HepG2 (cell line): ENCODE measurements at regions not wholly inside any gene's neighbourhood (a gene's known extent, or its start where the extent isn't known, plus 50 kb on each side); places are given as distances from the start of the nearest gene placed in this dataset.
A peak's percentile ranks its signal among the peaks of the same experiment; 100 is the strongest.

Source experiments
- ATAC-seq: fragments of 200-7000 bp; cut with Tn5 transposase; 3 replicates; pipeline ENCODE4 v1.9.1; 2020; ENCODE audit warnings: mild to moderate bottlenecking, moderate library complexity
- BruUV-seq: library from RNA; stranded (reverse); fragments of 400-500 nt; replicated peaks from 2 replicates; lab custom pipeline; 2021; lab: Mats Ljungman, UMichigan
- CTCF ChIA-PET: fragments of 300-600 bp; formaldehyde crosslinking; extraction: SDS; loops from one replicate; lab custom pipeline; 2021; ENCODE audit warnings: low total read pairs, inconsistent platforms, low intra/inter-chr PET ratio; lab: Yijun Ruan, JAX
- POLR2A ChIA-PET: fragments of 350-600 bp; sonication (Branson Sonifier 250); formaldehyde crosslinking; loops from one replicate; lab custom pipeline; 2020; ENCODE audit warnings: antibody characterized with exemption, inconsistent platforms; lab: Yijun Ruan, JAX
- DNase-seq: peaks from one replicate; pipeline ENCODE4 v3.0.0-alpha.2; 2015; ENCODE audit warnings: low spot score
- FAIRE-seq: peaks from 3 replicates; lab custom pipeline; 2011; peaks lifted over from hg19 to GRCh38; lab: Jason Lieb, UNC
- H2AFZ ChIP-seq: one replicate; pipeline ENCODE4 v1.6.1; 2011; ENCODE audit warnings: low read length, inconsistent platforms
- H3K27ac ChIP-seq: fragments of 300-600 bp; 3 replicates; pipeline ENCODE4 v1.8.0; 2011; ENCODE audit warnings: mixed run types, mild to moderate bottlenecking, mixed read lengths, low read length, inconsistent platforms; ENCODE audit not compliant: insufficient read depth; ENCODE audit errors: extremely low read length
- H3K27me3 ChIP-seq, 2 experiments: fragments of 200-600 bp in 1 of 2; 2 replicates in 1 of 2; 3 replicates in 1 of 2; pipeline versions ENCODE4 v1.6.0 to v1.8.0; 2011; ENCODE audit warnings: low read length in 2 of 2, mild to moderate bottlenecking in 2 of 2, moderate library complexity in 2 of 2, inconsistent platforms in 1 of 2; ENCODE audit not compliant: insufficient read depth in 2 of 2, control insufficient read depth in 1 of 2
- H3K36me3 ChIP-seq, 2 experiments: fragments of 200-600 bp in 1 of 2; replicated peaks in 1 of 2; 2 replicates in 1 of 2; 3 replicates in 1 of 2; pipeline versions ENCODE4 v1.5.1 to v1.8.0; 2011; ENCODE audit warnings: low read length in 2 of 2, inconsistent platforms in 1 of 2; ENCODE audit not compliant: insufficient read depth in 2 of 2, control insufficient read depth in 1 of 2
- H3K4me1 ChIP-seq: 2 replicates; pipeline ENCODE4 v1.5.1; 2012; ENCODE audit warnings: low read length, inconsistent platforms; ENCODE audit not compliant: insufficient read depth
- H3K4me2 ChIP-seq: 2 replicates; pipeline ENCODE4 v1.6.0; 2011; ENCODE audit warnings: low read depth, low read length, inconsistent platforms
- H3K4me3 ChIP-seq, 3 experiments: fragments of 200-600 bp in 1 of 3; sonication (generic), shearing (Covaris generic) in 1 of 3; replicated peaks in 1 of 3; 2 replicates each; pipeline ENCODE4 v1.5.1; 2011 to 2016; ENCODE audit warnings: low read length in 3 of 3, inconsistent platforms in 2 of 3, low read depth in 2 of 3, mild to moderate bottlenecking in 2 of 3, control low read depth in 1 of 3, mixed read lengths in 1 of 3; ENCODE audit not compliant: insufficient read depth in 1 of 3
- H3K79me2 ChIP-seq: one replicate; pipeline ENCODE4 v1.6.1; 2011; ENCODE audit warnings: low read length, inconsistent platforms; ENCODE audit not compliant: insufficient read depth
- H3K9ac ChIP-seq: 2 replicates; pipeline ENCODE4 v1.6.0; 2011; ENCODE audit warnings: mild to moderate bottlenecking, low read depth, low read length, inconsistent platforms; ENCODE audit not compliant: insufficient read depth
- H3K9me3 ChIP-seq: 2 replicates; pipeline ENCODE4 v1.5.1; 2012; ENCODE audit warnings: mild to moderate bottlenecking, low read length
- H4K20me1 ChIP-seq: 2 replicates; pipeline ENCODE4 v1.6.0; 2011; ENCODE audit warnings: inconsistent platforms, mild to moderate bottlenecking, low read length, moderate library complexity; ENCODE audit not compliant: insufficient read depth
- CEBPB ChIP-seq: IDR thresholded peaks from 2 replicates; pipeline ENCODE4 v1.6.1; 2011; ENCODE audit warnings: low read depth, low read length, improper control_type of control experiment, borderline replicate concordance
- HMGA1 ChIP-seq: sonication (generic); formaldehyde crosslinking; conservative IDR thresholded peaks from 2 replicates; pipeline ENCODE4 v1.4.0; 2020; ENCODE audit warnings: missing genetic modification reagents
- ZNF20 ChIP-seq: sonication (generic); formaldehyde crosslinking; IDR thresholded peaks from 2 replicates; pipeline ENCODE4 v1.4.0; 2020; ENCODE audit warnings: mild to moderate bottlenecking, moderate library complexity, missing genetic modification reagents
- ZNF777 ChIP-seq: sonication (generic); formaldehyde crosslinking; IDR thresholded peaks from 2 replicates; pipeline ENCODE4 v1.4.0; 2020; ENCODE audit warnings: missing genetic modification reagents
- WGBS: methylation state at CpG from one replicate; pipeline ENCODE4 v1.1.6; 2017; ENCODE audit warnings: low lambda C conversion rate; 5-methylcytosine and 5-hydroxymethylcytosine counted together
- in situ Hi-C: cut with HindIII; loops from 2 replicates; pipeline ENCODE4 v1.10.0; 2017; ENCODE audit warnings: low pct_unique_long_range_greater_than_20kb; ENCODE audit not compliant: extremely low pct_ligation_motif_present
- intact Hi-C: fragments of 100-400 bp; cut with micrococcal nuclease; formaldehyde crosslinking; loops from one replicate; pipeline ENCODE4 v1.10.0; 2022; ENCODE audit not compliant: unreplicated experiment

- no peak overlapping the region for H3K4me2 ChIP-seq
- BruUV-seq, result no TSS peak
- H3K9ac ChIP-seq, result no peak overlapping the region
- H3K4me1 ChIP-seq, result peaks cover 17% of the 10 kb centered on the region
- intact Hi-C loops, result no loop called here
- H3K79me2 ChIP-seq, result no peaks in the 10 kb centered on the region
- no peak for ATAC-seq
- 69% methylated on average over 6 of the region's 8 CpGs for WGBS
- no peak overlapping the region for H3K27ac ChIP-seq
- in situ Hi-C loops, result no loop called here
- ChIA-PET POLR2A (no interaction called here), CTCF (no interaction called here)
- FAIRE-seq, result no peak
- H3K36me3 ChIP-seq, result no peaks in the 10 kb centered on the region
- H3K9me3 ChIP-seq, result no peaks in the 10 kb centered on the region
- H2AFZ ChIP-seq, result no peak overlapping the region
- TF ChIP-seq CEBPB (peak; percentile 43; the same call in 1 of the 2 replicates), ZNF777 (no peak), HMGA1 (CRISPR knock-in tag) (no peak)
- H3K27me3 ChIP-seq, result no peaks in the 10 kb centered on the region; a peak in 2 of 5 replicates
- no peak for DNase-seq
- H3K4me3 ChIP-seq, result no peak overlapping the region
- H4K20me1 ChIP-seq, result no peaks in the 10 kb centered on the region
Measured at GRCh38 chr13:40113643-40114304, 458.3 kb downstream of the COG6 start.

- ChIA-PET POLR2A (interaction anchor here (1.2 kb wide), 1 partner anchor 45 kb away, joined by 3 read pairs; no protein-coding TSS in a partner anchor), CTCF (no interaction called here)
- Histone ChIP-seq H3K4me1 (peaks cover 17% of the 10 kb centered on the region), H3K79me2 (no peaks in the 10 kb centered on the region), H3K4me2 (no peak overlapping the region), H3K9ac (no peak overlapping the region), H3K36me3 (no peaks in the 10 kb centered on the region), H3K27ac (no peak overlapping the region), H3K4me3 (no peak overlapping the region), H3K9me3 (no peaks in the 10 kb centered on the region), H2AFZ (no peak overlapping the region), H4K20me1 (no peaks in the 10 kb centered on the region), H3K27me3 (no peaks in the 10 kb centered on the region; a peak in 2 of 5 replicates)
- TF ChIP-seq ZNF20 (no peak), CEBPB (0 out of 2 replicates have a peak, but pooled peaks have one; percentile 23)
- in situ Hi-C loops (no loop called here), intact Hi-C loops (no loop called here)
- FAIRE-seq, result no peak
- 58% methylated on average over 5 of the region's 6 CpGs for WGBS
- no TSS peak for BruUV-seq
- no peak for DNase-seq
- ATAC-seq, result no peak
Measured at GRCh38 chr13:40114305-40114896, 458.9 kb downstream of the COG6 start.
